ENCODE measurements at regions not wholly inside any gene's neighbourhood (a gene's known extent, or its start where the extent isn't known, plus 50 kb on each side); places are given as distances from the start of the nearest gene placed in this dataset.

- Histone ChIP-seq H3K4me1 (no peaks in the 10 kb centered on the region), H3K27ac (no peak overlapping the region), H3K4me3 (no peak overlapping the region), H3K36me3 (no peaks in the 10 kb centered on the region), H3K9me3 (no peaks in the 10 kb centered on the region), H3K27me3 (replicated peaks in 1 of 7) (no peaks in the 10 kb centered on the region)
- no peak for TF ChIP-seq CTCF (IDR thresholded peaks at IDR 0.05 in 8 of 11, conservative IDR thresholded peaks at IDR 0.05 in 3 of 11)
- no peak for TF ChIP-seq POLR2A (IDR thresholded peaks at IDR 0.05)
- TF ChIP-seq POLR2AphosphoS5 (IDR thresholded peaks at IDR 0.05) = no peak
- WGBS, 5 donors = 79 to 88% (median 81%) methylated on average over 2 of the region's 2 CpGs
- DNase-seq = no peak
- intact Hi-C loops (cut with DNase I; ENCODE audit: low total_unique reads) = no loop called here
These were observed 570.7 kb downstream of the EPHA4 start for GRCh38 chr2:221001381-221001801.

- no peaks in the 10 kb centered on the region for H3K36me3 ChIP-seq
- H3K4me3 ChIP-seq = no peak overlapping the region
- no peak for DNase-seq
- H3K27ac ChIP-seq = no peak overlapping the region
- H3K4me1 ChIP-seq = no peaks in the 10 kb centered on the region
- 0 to 37% (median 0%) methylated on average over 1 of the region's 1 CpG for WGBS, 5 donors
- intact Hi-C loops (cut with DNase I; ENCODE audit: low total_unique reads) = no loop called here
- H3K9me3 ChIP-seq = no peaks in the 10 kb centered on the region
- TF ChIP-seq POLR2A (IDR thresholded peaks at IDR 0.05) (no peak), CTCF (IDR thresholded peaks at IDR 0.05 in 8 of 11, conservative IDR thresholded peaks at IDR 0.05 in 3 of 11) (no peak)
- H3K27me3 ChIP-seq (replicated peaks in 1 of 7) = no peaks in the 10 kb centered on the region
These were observed 569.9 kb downstream of the EPHA4 start for GRCh38 chr2:221002101-221002685.

- Histone ChIP-seq H3K4me1 (no peaks in the 10 kb centered on the region), H3K27me3 (replicated peaks in 1 of 7) (no peaks in the 10 kb centered on the region), H3K4me3 (no peak overlapping the region), H3K9me3 (no peaks in the 10 kb centered on the region), H3K27ac (no peak overlapping the region), H3K36me3 (no peaks in the 10 kb centered on the region)
- 88 to 98% (median 93%) methylated on average over 3 of the region's 3 CpGs for WGBS, 5 donors
- intact Hi-C loops (cut with DNase I; ENCODE audit: low total_unique reads) = no loop called here
- no peak for DNase-seq
- TF ChIP-seq CTCF (IDR thresholded peaks at IDR 0.05 in 8 of 11, conservative IDR thresholded peaks at IDR 0.05 in 3 of 11) = no peak
- TF ChIP-seq POLR2AphosphoS5 (IDR thresholded peaks at IDR 0.05) = no peak
- TF ChIP-seq POLR2A (IDR thresholded peaks at IDR 0.05) = no peak
These were observed 566.8 kb downstream of the EPHA4 start for GRCh38 chr2:221005338-221005737.

GRCh38 chr2:221006084-221006483 is 566.0 kb downstream of the EPHA4 start:
- intact Hi-C loops (cut with DNase I; ENCODE audit: low total_unique reads) = no loop called here
- TF ChIP-seq POLR2A (IDR thresholded peaks at IDR 0.05) = no peak
- TF ChIP-seq POLR2AphosphoS5 (IDR thresholded peaks at IDR 0.05) = no peak
- TF ChIP-seq CTCF (IDR thresholded peaks at IDR 0.05 in 8 of 11, conservative IDR thresholded peaks at IDR 0.05 in 3 of 11) = no peak
- DNase-seq = no peak
- no peaks in the 10 kb centered on the region for H3K9me3 ChIP-seq
- no peaks in the 10 kb centered on the region for H3K27me3 ChIP-seq (replicated peaks in 1 of 7)
- H3K27ac ChIP-seq = no peak overlapping the region
- H3K4me1 ChIP-seq = no peaks in the 10 kb centered on the region
- H3K36me3 ChIP-seq = no peaks in the 10 kb centered on the region
- H3K4me3 ChIP-seq = no peak overlapping the region
